ENCODE measurements at regions not wholly inside any gene's neighbourhood (a gene's known extent, or its start where the extent isn't known, plus 50 kb on each side); places are given as distances from the start of the nearest gene placed in this dataset.

DNA sequence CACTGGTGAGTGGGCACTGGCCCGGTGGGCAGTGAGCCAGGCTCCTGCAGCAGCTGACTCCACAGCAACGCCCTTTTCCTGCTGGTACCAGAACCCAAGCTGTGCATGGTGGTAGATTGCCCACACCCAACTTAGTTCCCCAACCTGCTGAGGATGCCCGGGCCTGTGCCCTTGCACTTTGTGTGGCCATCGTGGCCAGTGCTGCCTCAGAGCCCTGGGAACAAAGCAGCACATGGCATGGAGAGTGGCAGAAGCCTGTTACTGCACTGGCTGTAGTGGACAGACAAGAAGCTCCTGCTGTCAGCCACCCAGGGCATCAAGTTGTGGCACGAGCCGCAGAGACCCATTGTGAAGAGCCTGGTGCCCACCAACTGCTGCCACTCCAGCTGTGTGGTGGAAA, 612.9 kb downstream of the DNAH5 start:
- no peak for DNase-seq

DNA sequence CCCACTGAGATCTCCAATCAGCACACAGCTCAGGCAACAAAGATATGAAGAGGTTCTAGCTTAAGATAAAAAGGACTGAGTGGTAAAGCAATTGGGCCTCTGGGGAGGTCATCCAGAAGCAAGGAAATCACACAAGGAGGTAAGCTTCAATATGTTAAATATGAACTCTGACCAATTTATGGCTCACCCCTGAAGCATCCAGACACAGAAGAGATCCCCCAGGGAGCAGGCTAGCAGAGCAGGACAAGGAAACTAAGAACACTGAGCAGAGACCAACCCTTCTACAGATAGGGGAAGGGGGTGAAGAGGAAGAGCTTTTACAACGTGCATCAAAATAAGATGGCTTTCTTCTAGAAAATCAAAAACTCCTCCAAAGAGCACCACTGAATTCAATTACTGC, 616.2 kb downstream of the DNAH5 start:
- no peak for DNase-seq

DNA sequence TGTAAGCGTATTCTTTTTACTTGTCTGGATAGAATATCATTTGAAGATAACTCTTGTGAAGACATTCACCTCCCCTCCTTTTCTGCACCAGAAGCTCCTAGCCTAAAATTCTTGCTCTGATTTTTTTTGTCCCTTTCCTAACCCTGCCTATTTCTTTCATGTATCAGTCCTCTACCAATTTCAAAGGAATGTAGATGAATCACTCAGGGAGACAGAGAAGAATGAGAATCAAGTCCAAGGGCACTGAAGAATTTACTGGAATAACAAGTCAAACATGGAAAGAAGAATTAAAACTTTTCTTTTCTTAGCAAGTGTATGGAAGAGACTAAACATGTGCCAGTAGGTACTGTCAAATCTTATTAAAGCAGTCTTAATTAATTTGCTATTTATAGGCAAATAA, 618.7 kb downstream of the DNAH5 start:
- DNase-seq, result no peak

DNA sequence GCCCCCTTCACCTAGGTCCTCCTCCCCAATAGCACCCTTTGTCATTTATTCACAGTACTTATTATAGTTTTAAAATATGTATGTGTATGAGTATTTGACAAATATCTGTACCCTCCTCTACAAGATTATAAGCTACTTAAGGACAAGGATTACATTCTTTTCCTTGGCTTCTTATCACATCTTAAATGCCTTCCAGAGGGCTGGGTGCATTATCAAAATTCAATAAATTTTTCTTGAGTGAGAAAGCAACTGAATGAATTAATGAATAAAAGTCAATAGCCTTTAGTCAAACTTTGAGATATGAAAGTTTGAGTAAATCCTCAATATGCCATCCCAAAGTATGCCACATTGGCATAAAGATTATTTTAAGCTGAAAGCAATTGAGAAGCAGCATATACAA, 621.7 kb downstream of the DNAH5 start:
- no peak for DNase-seq

DNA sequence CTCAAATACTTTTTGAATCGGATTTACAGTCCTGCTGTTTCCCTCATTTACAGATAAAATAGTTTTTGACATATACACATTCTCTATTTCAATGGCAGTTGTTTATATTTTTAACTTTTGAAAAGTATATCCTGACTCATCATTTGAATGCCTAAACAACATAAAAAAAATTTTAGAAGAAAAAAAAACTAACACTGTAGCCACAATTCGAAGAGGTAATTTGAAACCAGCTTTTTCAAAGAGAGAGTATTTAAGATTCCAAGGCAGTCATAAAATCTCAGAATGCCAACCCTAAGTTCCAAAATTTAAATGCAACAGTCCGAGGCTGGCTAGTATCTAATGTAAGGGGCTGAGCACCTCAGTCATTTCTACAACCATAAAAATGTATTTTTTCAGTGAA, 626.8 kb downstream of the DNAH5 start:
- no peak for DNase-seq

DNA sequence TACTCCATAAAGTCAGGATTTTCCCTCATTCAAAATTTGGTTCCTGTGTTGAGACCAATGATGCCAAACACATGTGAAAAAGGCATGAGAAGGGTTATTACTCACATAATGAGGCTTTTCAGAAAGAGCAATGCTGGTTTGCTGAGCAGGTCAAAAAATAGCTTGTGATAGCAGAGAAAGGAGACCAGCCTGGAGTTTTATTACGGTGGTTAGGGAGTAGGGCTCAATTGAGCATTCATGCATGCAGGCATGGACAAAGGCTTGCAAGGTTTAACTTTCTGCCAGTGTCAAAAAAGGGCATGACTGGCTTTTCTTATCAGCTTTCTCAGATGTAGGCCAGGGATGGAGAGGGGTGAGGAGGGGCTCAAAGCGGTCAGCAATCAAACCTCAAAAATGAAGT, 628.3 kb downstream of the DNAH5 start:
- no peak for DNase-seq

DNA sequence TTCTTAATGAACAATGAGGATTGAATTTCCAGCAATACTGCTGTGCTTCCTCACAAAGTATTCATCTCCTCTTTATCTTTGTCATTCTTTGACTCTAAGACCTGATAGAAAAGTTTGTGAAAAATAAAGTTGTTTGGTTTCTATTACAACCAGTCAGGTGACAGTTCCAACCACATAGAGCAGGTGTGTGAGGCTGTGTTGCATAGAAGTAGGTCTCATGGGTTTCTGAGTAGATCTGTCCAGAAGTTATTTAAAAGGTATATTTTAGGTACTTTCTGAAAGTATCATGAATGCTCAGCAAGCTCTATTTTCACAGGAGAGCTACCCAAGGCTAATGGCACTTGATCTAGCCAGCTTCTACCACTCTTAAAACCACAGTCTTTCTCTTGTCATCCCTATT, 637.0 kb downstream of the DNAH5 start:
- DNase-seq, result no peak

DNA sequence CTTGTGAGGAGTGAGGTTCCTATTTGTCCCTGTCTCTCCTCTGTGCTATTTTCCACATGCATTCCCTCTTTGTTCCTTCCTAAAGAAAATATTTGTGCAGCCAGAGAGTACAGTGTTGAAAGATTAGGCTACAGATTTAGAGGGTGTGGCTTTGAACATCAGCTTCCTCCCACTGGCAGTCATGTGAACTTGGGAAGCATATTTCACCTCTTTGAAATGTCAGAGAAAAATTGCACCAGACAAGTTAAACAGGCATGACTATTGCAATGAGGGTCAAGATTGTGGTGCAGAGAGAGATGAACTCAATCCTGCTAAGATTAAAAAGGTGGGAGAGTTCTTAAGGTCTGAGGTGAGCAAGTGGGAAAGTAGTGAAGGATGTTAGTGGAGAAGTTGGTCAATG, 641.0 kb downstream of the DNAH5 start:
- DNase-seq, result no peak

DNA sequence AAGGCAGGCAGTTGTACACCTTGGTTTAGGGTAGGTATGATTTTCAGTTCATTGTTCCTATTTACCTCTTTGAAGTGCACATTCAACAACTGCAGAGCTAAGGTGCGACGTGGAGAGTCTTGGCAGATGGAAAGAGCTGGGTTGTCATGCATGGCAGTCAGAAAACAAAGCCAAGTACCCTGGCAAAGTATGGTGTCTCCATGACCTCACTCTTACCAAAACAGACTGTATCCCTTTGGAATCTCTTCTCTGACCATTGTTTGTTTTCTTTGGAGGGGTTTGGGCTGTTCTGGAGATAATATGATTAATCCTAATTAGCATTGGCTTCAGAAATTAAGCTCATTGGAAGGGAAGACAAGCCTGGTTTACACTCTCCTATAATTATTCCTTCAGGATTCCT, 665.7 kb downstream of the DNAH5 start:
- DNase-seq, result no peak

DNA sequence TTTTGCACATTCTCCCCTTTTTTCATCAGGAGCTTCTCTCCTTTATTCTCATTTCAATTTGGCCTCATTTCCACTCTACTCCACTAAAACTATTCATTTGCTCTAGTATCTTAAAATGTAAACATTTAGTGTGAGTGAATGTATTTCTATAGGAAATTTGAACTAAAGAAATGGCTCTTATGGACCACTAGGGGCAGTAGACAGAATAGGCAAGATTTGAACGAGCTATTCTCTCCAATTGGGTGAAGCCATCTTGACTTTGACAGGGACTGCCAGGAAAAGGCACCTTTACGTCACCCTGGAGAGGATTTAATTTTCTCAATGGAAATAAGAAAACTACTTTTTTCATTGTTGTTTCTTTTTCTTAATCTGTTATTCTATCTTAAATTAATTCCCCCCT, 666.3 kb downstream of the DNAH5 start:
- peak; percentile 6 to 10 for DNase-seq

DNA sequence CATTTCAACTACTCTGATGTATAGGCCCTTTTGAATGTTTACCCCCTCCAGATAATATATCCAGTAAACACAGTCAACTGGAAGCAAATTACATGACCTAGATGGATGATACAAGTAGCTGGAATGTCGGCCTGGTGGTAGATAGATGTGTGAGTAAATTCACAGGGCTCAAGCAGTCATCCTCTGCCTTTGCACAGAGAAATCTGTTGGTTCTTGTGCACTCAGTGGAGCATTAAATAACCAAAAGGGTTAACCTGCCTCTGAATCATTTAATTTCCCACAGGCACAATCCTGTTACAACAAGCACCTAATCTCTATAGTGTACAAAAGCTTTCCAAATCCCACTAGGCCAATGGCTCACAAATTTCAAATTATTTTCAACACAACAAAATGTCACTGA, 668.3 kb downstream of the DNAH5 start:
- DNase-seq, result no peak

DNA sequence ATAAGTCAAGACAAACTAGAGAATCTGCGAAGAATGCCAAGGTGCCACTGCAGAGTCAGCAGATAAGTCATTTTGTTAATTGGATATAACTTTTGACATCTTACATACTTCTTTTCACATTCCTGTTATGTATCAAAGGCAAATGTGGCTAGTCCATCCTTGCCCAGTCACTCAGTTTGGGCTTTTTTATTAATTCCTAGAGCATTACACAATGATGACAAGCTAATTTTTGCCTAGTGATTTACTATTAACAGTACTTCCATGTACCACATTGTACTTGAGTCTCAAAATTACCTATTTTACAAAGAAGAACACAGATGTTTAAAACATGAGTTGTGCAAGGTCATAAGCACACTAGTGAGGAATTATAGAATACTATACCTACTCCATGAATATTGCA, 680.8 kb downstream of the DNAH5 start:
- DNase-seq, result no peak

DNA sequence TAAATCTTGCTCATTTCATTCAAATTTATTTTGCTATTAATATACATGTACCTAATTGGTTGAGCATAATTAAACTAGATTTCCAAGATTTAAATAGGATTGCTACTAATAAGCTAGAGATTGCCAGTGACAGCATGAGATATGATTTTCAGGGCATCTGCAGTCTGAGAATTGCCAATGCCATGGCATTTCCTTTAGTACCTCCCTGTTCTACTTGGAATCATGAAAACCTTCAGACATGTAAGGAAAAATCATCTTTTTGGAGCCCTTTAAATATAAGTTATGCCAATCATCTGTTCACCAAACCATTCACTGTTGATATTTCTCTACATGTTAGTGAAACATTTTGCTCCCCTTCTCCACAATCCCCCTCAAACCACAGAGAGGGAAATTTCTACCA, 691.4 kb downstream of the DNAH5 start:
- no peak for DNase-seq

DNA sequence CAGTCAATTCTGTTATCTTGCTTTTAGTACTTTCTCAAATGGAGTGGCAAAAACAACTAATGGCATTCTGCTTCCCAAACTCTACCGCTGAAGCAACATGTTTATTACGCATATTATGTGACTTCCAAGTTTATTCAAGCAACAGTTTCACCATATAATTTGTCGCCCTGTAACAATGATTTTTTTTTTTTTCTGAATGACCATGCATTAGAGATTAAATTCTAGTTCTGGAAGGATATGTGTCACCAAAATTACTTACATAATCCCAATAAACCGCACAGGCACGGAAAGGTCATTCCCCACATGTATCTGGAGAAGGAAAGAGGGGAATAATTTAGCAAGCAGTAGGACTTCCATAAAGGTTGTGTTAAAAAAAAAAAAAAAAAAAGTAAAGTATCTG, 691.8 kb downstream of the DNAH5 start:
- DNase-seq, result no peak

DNA sequence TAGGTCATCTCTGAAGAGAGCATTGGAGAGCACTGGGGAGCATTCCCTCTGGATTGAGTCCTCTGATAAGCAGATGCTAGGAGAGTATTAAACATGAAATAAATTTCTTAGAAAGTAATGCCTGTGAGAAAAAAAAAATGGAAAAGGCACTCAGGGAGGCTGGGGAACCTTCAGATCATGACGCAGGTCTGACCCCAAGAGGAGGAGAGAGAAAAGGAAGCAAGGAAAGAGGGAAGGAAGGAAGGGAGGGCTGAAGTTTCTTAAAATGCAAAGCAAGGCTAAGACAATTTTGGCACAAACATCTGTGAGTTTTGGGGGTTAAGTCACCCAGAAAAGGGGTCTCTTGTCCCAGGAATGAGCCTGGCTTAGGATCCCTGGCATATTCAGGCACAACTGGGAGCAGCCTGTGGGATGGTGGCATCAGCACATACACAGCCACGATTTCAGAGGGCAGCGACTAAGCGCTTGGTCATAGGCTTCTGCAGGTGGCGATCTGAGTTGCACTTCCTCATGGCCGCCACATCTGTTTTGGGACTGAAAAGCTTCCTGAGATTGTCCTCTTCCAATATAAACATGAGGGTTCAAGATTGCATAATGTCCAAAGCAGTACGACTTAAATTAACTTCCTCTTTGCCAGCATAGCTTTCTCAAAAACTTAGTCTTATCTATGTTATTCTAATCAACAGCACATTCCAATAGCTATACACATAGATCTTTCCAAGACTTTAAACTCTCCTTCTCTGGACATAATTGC, 692.7 kb downstream of the DNAH5 start:
- DNase-seq, result peak; percentile 41 to 52

DNA sequence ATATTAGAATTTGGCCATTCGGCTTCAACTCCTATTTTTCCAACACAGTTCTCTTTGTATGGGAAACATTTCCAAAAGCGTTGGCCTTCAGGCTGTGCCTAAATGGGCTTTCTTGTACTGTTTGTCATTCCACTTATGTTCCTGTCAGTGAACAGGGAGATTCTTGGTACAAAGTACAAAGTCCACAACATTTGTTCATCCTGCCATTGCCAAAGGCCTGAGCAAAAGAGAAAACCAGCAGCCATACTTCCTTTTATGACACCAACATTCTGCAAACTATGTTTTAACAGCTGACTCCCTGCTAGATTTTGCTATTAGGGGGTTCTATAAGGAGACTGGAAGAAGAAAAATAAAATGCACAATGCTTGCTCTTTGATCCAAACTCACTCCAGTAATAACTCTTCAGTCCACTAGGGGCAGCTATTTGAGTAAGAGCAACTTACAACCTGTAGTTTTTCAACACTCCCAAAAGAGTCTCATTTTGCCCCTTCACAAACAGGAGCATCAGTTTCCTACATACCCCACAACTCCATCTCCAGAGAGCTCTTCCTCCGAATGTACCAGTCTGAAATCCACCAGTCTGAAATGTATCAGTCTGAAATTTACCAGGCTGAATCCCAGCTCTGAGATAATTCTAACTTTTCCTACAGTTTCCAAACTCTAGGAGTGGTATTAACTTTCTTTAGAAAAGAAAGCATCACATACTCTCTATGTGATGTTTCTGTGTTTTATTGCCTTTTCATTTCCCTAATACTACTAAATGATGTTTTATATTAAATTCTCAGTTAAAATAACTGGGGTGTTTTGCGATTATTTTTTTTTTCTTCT, 693.8 kb downstream of the DNAH5 start:
- DNase-seq, result peak; percentile 33 to 72

DNA sequence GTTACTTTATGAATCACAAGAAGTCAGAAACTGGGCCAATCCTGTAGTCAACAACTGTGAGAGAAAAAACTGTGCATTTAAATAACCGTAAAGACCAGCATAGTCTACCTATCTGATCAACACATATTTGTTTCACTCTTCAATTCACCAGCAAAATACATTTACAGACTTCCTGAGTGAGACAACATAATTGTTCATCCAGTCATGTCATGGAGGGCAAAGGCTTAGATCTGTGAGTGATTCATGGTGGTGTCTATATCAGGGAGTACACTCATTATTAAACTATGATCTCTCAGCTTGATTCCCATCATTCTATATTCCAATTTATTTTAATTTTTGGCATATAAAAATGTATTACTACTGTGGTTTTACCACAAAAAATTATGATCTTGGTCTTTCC, 694.6 kb downstream of the DNAH5 start:
- DNase-seq, result no peak

DNA sequence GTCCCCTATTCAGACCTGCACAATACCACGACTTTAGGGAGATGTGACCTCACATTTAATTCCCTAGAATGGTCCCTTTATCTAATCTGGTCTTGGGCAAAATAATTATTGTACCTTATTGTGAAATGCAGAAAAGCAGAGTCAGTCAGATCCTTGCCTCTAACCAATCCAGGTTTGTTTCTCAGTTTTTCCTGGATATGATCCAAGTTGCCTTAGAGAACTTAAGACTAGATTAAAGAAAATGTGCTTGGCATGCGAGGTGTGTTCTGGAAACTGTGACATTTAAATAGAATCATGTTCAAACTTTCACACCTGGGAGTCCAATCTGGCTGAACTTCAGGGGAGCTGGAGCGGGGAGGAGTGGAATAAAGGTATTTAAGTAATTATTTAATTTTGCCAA, 696.2 kb downstream of the DNAH5 start:
- no peak for DNase-seq

DNA sequence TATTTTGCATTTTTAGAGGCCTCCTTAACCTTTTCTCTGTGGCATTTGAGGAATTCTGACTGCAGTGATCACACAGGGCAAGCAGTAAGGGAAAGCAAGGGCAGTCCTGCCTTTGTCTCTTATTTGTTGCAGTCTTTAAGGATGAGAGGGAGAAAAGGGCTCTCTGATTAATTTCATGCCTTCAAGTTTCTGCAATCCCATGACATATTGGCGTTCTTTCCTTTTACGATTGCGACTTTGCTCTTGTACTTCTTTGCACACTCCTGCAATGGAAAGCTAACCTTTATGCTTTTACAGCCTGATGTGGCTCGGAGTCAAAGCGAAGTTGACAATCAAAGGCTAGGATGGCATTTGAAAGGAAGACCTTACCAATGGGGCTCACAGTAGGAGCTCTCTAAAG, 698.4 kb downstream of the DNAH5 start:
- no peak for DNase-seq

DNA sequence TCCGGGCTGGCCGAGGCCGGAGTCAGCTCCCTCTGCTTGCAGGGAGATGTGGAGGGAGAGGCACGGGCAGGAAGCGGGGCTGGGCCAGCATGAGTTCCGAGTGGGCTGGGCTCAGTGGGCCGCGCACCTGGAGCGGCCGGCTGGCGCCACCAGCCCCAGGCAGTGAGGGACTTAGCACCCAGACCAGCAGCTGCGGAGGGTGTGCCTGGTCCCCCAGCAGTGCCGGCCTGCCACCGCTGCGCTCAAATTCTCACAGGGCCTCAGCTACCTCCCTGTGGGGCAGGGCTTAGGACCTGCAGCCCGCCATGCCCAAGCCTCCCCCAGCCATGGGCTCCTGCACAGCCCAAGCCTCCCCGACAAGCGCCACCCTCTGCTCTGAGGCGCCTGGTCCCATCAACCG, 700.3 kb downstream of the DNAH5 start:
- DNase-seq, result no peak

DNA sequence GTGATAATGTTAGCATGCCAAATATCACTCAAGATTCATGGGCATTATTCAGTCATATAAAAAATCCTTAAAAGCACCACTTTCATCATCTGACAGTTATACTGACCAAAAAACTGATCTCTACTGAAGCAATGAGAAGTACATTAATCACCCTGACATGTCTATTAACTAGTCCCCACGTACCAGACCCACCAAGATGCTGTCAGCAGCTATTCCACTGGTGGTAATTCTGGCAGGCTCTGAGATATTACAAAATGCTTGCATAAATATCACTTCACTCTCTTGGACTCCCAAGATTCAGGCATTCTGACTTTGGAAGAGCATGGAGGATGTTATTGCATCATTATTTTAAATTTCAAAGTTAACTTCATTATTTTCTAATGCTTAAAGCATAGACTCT, 717.0 kb downstream of the DNAH5 start:
- DNase-seq, result no peak

DNA sequence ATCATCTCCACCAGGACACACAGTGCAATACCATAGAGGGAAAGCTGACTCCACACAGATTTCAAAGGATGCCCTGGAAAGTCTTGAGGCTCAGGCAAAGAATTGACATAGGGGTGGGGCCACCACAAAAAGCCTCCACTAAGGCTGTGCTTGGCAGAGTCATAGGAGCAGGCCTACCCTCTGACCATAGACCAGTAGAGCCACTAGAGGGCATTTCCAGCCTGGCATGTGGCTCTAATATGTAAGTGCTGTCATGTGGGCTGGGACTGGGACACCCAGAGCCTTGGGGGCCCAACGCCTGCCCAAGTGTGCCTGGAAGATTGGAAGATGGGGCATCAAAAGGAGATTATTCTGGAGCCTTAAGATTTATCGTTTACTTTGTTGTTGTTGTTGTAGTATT, 726.0 kb downstream of the DNAH5 start:
- DNase-seq, result peak; percentile 24 to 37

DNA sequence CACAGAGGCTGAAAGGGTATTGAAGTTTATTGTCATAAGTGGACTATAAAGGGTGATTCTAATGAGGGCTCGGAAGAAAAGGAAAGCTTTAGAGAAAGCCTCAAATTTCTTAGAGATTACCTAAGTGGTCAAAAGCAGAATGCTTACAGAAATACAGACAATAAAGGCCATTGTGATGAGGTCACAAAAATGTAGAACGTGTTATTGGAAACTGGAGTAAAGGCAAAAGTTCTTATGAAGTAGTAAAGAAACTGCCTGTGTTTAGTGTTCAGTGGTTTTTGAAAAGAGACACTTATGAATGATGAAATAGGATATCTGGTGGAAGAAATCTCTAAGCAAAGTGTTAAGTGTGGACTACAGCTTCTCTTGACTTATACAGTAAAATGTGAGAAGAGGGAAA, 726.9 kb downstream of the DNAH5 start:
- no peak for DNase-seq

DNA sequence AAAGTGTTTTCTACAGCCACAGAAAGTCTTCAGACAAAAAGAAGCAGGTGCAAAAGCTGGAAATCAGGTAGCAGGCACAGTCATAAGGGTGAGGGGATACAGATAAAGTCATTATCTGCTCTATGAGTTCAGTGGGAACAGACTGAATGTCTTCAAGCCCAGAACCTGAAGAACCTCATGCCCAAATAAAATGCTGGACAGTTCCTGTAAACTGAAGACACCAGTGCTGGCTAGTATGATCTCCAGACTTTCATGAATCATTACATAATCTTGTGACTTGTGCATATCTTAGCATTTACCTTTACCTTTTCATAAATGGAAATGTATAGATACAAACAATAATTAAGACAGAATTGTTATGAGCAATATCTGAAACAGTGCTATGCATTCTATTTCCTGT, 728.7 kb downstream of the DNAH5 start:
- no peak for DNase-seq

DNA sequence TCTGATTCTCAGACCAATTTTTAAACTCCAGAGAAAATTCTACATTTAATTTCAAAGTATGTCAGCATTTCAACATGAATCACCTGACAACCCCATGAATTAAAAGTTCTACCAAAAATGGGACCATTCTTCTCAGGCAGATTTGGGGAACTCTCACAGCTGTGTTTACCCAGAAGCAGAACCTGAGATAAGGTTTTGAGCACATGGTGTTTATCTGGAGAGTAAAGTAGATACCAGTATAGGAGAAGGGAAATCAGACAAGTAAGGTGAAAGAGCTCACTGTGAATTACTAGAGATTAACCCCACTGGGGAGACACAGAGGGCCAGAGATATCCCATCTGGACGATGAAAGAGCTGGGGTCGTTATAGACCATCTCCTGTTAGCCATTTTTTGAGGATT, 729.1 kb downstream of the DNAH5 start:
- DNase-seq, result no peak
